Fibroblast of lung (primary cell): ENCODE measurements at regions not wholly inside any gene's neighbourhood (a gene's known extent, or its start where the extent isn't known, plus 50 kb on each side); places are given as distances from the start of the nearest gene placed in this dataset.
A peak's percentile ranks its signal among the peaks of the same experiment; 100 is the strongest.

Source experiments
- EZH2 ChIP-seq: IDR thresholded peaks from 2 replicates; pipeline ENCODE4 v1.5.1; 2012; ENCODE audit warnings: low read length, control low read depth, mild to moderate bottlenecking; ENCODE audit errors: missing control alignments
- TF ChIP-seq, protein P1 (sequence below), 2 donors: IDR thresholded peaks in 1 of 2; conservative IDR thresholded peaks in 1 of 2; 1 replicate in 1 of 2; 2 replicates in 1 of 2; pipeline ENCODE4 v1.5.1; 2011 to 2012; ENCODE audit warnings: low read length in 2 of 2, control low read depth in 1 of 2, inconsistent platforms in 1 of 2, low read depth in 1 of 2, mild to moderate bottlenecking in 1 of 2

DNA sequence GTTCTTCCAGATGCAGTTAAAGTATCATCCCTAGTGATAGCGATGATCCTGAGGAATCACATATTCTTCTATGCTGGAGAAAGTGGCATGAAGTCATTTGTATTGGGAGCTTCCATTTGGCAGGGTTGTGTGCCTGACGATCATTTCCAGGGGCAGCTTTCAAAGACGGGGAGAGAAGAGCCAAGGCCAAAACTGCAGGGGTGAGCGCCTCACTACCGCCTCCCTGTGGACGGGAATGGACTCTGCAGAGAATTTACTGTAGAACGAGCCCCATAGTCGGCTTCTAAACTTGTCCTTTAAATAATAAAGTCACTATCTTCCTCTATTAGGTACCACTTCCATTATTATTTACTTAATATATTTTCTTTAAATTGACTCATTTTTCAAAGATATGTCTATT, 555.9 kb upstream of the TMEM132C start:
- TF ChIP-seq, protein P1, sequence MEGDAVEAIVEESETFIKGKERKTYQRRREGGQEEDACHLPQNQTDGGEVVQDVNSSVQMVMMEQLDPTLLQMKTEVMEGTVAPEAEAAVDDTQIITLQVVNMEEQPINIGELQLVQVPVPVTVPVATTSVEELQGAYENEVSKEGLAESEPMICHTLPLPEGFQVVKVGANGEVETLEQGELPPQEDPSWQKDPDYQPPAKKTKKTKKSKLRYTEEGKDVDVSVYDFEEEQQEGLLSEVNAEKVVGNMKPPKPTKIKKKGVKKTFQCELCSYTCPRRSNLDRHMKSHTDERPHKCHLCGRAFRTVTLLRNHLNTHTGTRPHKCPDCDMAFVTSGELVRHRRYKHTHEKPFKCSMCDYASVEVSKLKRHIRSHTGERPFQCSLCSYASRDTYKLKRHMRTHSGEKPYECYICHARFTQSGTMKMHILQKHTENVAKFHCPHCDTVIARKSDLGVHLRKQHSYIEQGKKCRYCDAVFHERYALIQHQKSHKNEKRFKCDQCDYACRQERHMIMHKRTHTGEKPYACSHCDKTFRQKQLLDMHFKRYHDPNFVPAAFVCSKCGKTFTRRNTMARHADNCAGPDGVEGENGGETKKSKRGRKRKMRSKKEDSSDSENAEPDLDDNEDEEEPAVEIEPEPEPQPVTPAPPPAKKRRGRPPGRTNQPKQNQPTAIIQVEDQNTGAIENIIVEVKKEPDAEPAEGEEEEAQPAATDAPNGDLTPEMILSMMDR (conservative IDR thresholded peaks at IDR 0.05 in 1 of 2, IDR thresholded peaks at IDR 0.05 in 1 of 2; ENCODE audit: low read depth in 1 of 2, low read length in 2 of 2) = peak; percentile 5 to 34
- TF ChIP-seq EZH2 = no peak
